NCI-H774 (cell line): ENCODE measurements at regions not wholly inside any gene's neighbourhood (a gene's known extent, or its start where the extent isn't known, plus 50 kb on each side); places are given as distances from the start of the nearest gene placed in this dataset.
"Not testable (repeated sequence)": the region's sequence is repeated elsewhere in the genome, so short reads cannot be mapped to it uniquely, and the experiment has no call there.

Experiments used
- DNase-seq: peaks from one replicate; lab custom pipeline; 2025; lab: John Stamatoyannopoulos, UW

DNA sequence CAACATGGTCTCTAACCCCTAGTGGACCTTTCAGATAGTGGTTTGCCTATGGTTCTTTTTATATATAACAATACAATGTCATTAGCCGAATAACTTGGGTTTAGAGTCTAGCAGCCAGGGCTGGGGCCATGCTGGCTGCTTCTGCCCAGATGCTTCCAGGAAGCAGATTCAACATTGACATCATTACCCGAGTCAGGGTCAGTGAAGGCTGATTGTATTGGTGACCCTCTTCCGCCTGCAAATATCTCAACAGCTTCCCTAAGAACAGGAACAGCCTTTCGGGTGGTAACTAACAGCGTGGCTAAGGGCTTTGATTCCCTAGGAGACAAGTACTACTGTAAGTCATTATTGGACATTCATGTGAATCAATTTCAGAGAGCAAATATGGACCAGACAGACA, 476.4 kb downstream of the UQCRFS1 start:
- no peak for DNase-seq

- no peak for DNase-seq
Observed at GRCh38 chr19:28731577-28731976, 481.4 kb downstream of the UQCRFS1 start.

DNA sequence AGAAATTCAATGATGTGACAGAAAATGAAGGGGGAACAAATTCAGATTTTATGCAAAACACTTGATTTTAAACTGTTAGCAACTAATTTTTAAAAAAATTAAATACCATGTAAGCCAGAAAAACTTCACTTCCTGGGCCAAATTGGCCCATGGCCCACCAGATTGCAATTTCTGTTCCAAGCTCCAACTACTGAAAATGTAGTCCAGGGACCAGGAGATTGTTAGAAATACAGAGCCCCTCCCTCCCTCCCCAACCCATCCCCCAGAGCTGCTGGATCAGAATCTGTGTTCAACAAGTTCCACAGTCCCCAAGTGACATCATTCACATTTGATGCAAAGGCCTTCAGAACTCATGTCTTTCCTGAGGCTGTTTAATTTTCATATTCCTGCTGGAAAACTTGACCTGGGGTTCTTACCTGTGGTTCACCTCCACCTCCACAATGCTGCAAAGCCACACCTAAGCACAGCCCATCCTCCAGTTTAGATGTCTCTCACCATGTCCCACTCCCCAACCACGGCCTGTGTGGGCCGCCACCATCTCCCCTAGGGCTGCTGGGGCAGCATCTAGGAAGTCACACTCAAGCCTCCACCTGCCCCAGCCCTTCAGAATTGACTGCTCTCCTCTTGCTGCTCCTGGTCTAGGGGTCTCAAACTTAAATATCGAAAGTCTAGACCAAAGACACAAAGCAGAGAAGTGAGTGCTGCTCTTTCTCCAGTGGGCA, 482.0 kb downstream of the UQCRFS1 start:
- DNase-seq, result no peak

GRCh38 chr19:28727480-28728159, 485.3 kb downstream of the UQCRFS1 start:
- DNase-seq, result peak; percentile 23

DNA sequence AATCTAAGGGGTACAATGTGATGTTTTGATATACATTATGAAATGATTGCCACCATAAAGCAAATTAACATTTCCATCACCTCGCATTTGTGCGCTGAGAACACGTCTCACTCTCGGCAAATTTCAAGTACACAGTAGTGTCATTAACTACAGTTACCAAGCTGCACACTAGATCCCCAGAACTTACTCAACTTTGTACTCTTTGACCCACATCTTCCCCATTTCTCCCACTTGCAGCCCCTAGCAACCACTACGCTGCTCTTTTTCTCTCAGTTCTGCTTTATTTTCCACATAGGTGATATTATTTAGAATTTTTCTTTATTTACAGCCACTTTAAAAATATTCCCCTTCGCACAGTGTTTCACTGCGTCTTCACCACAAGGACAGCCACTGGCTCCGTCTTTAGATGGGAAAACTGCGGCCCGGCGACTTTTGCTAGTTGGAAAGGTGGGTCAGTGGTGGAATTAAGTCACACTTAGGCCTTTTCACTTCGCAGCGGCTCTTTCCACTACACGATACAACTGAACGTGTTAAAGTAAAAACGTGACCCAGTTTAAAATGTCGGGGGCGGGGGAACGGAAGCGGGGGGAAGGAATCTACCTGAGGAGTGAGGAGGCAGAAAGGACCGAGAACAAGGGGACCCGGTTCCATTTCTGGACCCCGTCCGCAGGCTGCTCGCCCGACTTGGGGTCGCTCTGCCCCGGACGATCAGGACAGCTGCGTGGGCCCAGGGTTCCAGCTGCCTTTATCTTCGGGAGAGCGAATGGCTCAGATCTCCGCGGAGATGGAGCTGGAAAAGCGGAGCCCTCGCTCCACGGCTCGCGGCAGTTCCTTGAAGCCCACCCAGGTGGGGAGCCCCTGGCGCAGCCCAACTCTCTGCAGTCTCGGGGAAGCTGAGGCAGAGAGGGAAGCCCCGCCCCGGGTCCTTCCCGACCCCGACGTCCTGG, 486.1 kb downstream of the UQCRFS1 start:
- DNase-seq, result no peak

DNA sequence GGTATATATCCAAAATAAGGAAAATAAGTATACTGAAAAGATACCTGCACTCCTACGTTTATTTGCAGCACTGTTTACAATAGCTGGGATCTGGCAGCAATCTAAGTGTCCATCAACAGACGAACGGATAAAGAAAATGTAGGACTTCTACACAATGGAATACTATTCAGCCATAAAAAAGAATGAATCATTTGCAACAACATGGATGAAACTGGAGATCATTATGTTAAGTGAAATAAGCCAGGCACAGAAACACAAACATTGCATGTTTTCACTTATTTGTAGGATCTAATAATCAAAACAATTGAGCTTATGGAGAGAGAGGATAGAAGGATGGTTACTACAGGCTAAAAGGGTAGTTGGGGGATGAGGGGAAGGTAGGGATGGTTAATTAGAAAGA, 494.0 kb downstream of the UQCRFS1 start:
- DNase-seq, result no peak

DNA sequence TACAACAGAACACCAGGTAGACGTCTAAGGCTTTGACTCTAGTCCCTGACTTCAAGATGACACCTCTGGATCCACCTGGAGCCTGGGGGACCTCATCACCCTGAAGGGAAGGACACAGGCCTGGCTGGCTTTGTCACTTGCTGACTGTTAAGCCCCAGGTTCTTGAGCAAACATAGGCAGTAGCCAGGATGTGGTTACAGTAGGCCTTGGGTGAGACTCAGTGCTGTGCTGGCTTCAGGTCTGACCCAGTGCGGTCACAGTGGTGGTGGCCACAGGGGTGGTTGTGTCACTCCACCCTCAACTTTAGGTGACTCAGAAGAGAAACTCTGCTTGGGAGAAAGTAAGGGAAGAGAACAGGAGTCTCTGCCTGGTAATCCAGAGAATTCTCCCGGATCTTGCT, 497.8 kb downstream of the UQCRFS1 start:
- no peak for DNase-seq

DNA sequence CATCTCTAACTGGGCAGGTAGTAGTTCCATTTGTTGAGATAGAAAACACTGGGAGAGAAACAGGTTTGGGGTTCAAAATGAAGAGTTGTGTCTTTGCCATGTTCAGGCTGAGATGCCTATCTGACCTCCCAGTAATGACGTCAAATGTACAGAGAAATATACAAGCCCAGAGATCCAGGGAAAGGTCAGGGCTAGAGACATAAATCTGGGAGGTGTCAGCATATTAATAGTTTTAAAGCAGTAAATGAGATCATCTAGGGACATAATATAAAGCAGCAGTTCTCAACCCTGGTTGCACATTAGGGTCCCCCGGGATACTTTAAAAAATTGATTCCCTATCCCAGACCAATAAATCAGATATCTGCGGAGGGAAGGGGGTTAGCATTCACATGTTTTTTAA, 501.5 kb downstream of the UQCRFS1 start:
- no peak for DNase-seq

DNA sequence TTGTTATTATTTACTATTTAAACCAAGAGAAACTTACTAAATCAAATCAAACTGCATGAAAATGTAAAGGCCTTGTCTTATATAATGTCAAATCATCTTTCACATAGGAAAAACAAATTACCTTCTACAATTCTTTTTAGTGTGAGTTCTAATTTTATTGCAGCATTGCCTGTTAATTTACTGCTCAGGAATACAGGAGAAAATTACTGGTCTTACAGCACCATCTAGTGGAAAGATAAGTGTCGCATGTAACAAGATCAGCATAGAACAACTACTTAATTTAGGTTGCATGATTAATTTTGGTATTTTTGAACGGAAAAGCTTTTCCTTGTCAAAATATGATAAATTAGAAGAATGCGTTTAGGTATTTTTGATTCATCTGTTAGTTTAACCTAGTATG, 502.7 kb downstream of the UQCRFS1 start:
- DNase-seq, result peak; percentile 30

DNA sequence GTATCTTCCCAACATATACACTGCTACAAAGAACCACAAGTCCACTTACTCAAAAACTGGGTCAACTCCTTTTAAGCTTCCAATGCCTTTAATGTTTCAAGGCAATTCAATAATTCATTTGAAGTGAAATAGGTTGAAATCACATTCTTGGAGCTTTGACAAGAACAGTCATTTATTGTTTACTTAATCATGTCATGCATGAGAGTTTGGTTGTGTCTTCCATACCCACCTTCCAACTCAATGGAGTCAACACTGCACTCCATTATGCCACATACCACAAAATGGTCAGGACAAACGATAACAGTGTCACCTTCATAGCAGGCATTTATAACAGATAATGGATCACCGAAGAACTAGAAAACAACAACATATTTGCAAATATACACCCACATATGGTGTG, 506.3 kb downstream of the UQCRFS1 start:
- no peak for DNase-seq

DNA sequence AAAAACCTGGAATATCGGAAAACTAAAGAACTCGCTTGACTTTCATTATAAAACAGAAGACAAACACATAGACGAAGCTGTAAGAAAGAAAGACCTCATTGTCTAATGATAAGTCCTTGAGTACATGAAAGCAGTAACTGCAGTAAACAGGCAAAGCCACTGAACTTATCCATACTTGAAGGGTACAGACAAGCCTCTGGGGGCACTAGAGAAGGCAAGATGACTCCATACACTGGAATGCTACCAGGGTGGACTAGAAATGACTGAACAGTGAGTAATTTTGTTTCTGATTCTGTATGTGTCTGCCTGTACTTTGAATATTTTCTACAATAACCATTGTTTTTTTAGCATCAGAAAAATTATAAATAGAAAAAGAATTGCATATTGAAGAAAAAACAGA, 507.9 kb downstream of the UQCRFS1 start:
- no peak for DNase-seq

GRCh38 chr19:28703400-28703956, 509.5 kb downstream of the UQCRFS1 start:
- no peak for DNase-seq

GRCh38 chr19:28701491-28701890, 511.5 kb downstream of the UQCRFS1 start:
- no peak for DNase-seq

GRCh38 chr19:28700176-28700575, 512.8 kb downstream of the UQCRFS1 start:
- DNase-seq, result no peak

DNA sequence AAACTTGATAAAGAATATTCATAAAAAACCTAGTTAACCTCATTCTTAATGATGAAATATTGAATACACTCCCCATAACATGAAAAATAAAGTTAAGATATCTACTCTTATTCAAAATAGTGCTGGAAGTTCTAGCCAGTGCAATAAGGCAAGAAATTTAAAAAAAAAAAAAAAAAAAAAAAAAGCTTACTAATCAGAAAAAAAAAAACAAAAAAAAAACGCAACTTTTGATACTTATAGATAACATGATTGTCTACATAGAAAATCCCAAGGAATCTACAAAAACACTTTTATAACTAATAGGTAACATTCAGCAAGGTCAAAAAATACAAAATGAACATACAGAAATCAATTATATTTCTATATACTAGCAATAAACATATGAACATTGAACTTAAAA, 515.6 kb downstream of the UQCRFS1 start:
- DNase-seq, result no peak

DNA sequence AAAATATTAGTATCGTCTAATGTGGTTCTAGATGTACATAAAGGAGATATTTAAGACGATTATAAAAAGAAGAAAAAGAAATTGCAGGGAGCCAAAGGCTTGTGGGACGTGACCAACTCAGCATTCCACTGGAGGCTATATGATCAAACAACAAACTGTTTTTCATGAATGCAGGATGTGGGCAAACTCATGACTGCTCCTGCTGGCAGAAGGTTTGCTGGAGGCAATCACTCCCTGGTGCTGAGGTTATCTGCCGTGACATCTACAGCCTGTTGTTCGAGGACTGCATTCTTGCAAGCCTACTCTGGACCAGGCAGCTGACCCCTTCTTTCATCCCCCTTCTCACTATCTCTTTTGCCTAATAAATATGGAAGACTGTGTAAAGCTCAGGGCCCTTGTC, 518.1 kb downstream of the UQCRFS1 start:
- DNase-seq, result no peak

DNA sequence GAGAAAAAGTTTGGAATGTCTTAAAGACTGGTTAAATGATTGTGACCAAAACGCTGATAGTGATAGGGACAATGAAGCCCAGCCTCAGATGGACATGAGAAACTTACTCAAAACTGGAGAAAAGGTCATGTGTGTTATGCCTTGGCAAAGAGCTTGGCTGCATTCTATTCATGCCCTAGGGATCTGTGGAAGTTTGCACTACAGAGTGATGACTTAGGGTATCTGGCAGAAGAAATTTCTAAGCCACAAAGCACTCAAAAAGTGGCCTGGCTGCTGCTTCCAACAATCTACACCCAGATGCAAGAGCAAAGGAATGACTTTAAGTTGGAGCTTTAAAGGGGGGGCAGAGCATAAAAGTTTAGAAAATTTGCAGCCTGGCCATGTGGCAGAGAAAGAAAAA, 521.3 kb downstream of the UQCRFS1 start:
- no peak for DNase-seq

DNA sequence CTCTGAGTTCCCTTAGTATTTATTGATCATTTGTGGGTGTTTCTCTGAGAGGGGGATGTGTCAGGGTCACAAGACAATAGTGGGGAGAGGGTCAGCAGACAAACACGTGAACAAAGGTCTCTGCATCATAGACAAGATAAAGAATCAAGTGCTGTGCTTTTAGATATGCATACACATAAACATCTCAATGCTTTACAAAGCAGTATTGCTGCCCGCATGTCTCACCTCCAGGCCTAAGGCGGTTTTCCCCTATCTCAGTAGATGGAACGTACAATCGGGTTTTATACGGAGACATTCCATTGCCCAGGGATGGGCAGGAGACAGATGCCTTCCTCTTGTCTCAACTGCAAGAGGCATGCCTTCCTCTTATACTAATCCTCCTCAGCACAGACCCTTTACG, 523.5 kb downstream of the UQCRFS1 start:
- not testable (repeated sequence) for DNase-seq

DNA sequence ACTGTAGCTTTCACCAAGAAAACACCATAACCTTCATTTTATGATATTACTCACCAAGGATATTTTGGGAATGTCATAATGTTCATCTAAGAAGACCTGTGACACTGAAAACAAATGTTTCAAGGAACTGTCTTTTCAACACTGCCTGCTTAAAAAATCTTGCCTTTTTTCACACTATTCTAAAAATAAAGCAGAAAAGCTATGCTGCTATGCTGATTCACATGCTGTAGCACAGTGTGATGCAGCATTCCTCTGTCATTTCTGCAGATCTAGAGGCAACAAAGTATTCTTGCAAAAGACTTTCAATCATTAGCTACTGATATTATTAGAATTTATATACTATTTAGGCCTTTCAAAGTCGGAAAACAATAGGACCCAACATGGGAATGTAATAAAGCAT, 525.7 kb downstream of the UQCRFS1 start:
- DNase-seq, result no peak

DNA sequence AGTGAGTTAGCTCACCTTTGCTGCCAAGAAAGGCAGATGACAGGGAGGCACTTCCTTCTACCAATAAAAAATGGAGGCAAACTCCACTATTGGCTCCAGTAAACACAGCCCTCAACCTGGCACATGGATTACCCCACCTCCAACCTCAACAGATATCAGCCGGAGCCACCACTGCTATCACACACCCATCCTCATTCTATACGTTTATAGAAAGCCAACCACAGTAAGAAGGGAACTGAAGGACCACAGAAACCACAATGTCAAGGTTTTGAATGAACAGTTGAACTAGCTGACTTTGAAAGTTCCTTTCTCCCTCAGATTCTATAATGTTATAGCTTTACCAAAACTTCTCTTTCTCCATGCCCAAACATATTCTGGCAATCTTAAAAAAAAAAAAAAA, 526.2 kb downstream of the UQCRFS1 start:
- DNase-seq, result no peak

DNA sequence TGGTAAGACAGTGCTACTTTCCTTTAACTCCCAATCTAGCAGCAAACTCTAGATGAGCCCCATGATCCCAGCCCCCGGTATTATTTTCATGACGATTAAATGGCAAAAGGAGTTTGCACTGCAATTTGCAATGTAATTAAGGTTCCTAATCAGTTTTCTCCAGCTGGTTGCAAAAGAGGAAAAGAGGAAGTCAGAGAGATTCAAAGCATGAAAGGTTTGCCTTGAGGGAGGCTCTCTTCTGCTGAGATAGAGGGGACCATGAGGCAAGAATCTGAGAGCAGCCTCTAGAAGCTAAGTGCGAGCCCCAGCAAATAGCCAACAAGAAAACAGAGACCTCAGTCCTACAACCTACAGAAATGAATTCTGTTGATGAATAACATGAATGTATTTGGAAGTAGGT, 527.1 kb downstream of the UQCRFS1 start:
- DNase-seq, result no peak

DNA sequence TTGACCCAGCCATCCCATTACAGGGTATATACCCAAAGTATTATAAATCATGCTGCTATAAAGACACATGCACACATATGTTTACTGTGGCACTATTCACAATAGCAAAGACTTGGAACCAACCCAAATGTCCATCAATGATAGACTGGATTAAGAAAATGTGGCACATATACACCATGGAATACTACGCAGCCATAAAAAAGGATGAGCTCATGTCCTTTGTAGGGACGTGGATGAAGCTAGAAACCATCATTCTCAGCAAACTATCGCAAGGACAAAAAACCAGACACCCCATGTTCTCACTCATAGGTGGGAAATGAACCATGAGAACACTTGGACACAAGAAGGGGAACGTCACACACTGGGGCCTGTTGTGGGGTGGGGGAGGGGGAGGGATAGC, 527.9 kb downstream of the UQCRFS1 start:
- not testable (repeated sequence) for DNase-seq
